GM03348 (cell line): ENCODE measurements at regions not wholly inside any gene's neighbourhood (a gene's known extent, or its start where the extent isn't known, plus 50 kb on each side); places are given as distances from the start of the nearest gene placed in this dataset.
"Not testable (repeated sequence)": the region's sequence is repeated elsewhere in the genome, so short reads cannot be mapped to it uniquely, and the experiment has no call there.

Experiments
- DNase-seq: peaks from one replicate; pipeline ENCODE4 v3.0.0; 2012; ENCODE audit warnings: low spot score

DNA sequence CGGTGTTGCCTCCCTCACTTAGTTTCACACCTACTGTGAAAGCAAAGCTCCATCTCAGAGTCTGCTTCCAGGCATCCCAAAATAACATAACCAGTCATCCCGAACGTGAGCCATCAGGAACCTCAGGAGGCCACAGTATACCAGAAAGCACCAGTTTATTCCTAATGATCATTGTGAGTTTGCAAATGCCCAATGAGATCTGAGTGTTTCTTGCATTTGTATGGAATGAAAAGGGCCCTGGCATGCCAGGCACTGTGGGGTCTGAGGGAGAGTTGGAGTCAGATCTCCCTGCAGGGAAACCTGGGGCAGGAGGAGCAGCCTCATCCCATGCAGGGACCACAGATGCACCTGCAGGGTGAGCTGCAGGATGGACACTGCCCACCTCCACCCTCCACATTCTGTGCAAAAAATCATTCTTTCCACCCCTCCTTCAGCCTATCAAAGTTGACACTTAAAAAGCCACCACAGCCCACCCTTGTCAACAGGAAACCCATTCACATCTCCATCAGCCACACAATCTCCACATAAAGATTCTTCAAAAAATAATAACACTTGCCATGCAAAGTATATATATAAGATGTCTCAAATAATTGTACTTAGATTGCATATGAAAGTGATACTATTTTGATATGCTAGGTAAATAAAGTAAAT lies 112.3 kb downstream of the GGTLC2 start:
- not testable (repeated sequence) for DNase-seq

DNA sequence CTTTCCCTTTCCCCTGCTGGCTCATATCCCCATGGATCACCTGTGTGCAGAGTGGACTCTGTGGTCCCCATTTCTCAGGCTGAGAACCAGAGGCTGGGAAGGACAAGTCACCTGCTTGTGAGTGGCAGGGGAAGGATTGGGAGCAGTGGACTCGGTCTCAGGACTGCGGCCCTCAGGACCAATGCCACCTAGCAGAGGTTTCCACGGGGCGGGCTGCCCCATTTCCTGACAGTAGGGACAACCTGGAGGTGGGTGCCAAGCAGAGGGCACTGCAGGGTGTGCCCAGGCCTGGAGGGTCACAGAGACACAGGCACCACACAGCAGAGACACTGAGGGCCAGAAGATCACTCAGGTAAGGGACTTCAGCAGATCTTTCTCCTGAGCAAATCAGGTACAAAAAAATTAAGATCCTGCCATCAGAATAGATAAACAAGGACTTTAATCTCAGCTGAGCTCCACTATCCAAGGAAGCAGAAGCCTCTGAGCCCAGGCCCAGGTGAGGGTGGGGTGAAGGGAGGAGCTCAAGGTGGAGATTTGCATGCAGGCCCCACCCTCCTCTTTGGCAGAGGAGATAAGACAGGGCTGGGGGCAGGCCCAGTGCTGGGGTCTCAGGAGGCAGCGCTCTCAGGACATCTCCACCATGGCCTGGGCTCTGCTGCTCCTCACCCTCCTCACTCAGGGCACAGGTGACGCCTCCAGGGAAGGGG lies 113.8 kb downstream of the GGTLC2 start:
- DNase-seq: not testable (repeated sequence)

DNA sequence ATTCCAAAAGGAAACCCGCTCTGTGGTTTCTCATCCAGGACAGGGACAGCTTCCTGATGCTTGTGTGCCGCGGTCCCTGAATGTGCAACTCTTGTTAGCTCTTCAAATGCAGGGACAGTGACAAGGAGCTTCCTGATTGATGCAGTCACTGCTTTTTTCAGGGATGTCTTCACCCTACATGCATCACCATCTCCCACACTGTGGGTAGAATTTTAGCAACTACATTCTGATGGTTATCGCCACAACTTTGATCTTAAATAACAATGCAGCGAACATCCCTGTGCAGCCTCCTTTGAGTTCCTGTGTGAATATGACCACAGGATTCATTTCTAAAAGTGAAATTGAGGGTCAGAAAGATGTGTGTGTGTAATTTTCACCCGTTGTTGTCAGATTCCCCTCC lies 115.0 kb downstream of the GGTLC2 start:
- no peak for DNase-seq

DNA sequence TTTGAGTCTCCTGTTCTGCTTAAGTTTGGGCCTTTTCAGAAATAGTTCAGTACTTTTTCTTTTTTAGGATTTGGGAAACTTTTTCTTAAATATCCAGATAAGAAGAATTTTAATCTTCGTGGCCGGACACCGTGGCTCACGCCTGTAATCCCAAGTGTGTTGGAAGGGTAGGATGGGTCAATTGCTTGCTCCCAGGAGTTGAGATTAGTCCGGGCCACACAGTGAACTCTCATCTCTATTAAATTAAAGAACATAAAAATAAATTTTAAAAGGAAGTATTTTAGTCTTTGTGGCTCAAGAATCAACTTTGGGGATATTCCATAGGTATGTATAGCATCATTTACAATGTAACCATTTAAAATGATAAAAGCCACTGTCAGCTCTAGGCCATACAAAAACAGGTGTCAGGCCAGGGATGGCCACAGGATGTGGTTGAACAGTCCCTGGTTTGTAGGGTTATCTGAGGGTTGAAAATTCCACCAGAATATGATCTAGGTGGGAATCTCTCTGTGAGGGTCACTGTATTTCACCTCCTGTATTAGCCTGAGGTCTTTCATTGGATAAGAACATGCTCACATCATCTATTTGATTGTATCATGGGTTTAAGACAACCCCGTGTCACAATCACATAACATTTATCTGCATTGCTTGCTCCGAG lies 115.6 kb downstream of the GGTLC2 start:
- DNase-seq: no peak

DNA sequence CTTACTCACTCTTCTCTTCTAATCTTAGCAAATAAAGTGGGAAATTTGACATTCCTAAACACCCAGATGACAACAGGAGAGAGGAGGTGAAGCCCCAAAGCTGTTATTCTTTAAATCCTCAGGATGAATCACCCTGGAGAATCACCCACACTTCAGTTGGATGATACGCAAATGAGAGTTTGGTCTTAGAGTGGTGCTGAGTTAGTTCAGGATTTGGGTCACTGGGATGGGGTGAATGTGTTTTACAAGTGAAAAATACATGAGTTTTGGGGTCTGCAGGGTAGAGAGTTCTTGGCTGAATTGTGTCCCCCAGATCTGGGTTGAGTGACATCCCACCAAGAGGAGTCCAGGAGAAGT lies 117.2 kb downstream of the GGTLC2 start:
- no peak for DNase-seq

DNA sequence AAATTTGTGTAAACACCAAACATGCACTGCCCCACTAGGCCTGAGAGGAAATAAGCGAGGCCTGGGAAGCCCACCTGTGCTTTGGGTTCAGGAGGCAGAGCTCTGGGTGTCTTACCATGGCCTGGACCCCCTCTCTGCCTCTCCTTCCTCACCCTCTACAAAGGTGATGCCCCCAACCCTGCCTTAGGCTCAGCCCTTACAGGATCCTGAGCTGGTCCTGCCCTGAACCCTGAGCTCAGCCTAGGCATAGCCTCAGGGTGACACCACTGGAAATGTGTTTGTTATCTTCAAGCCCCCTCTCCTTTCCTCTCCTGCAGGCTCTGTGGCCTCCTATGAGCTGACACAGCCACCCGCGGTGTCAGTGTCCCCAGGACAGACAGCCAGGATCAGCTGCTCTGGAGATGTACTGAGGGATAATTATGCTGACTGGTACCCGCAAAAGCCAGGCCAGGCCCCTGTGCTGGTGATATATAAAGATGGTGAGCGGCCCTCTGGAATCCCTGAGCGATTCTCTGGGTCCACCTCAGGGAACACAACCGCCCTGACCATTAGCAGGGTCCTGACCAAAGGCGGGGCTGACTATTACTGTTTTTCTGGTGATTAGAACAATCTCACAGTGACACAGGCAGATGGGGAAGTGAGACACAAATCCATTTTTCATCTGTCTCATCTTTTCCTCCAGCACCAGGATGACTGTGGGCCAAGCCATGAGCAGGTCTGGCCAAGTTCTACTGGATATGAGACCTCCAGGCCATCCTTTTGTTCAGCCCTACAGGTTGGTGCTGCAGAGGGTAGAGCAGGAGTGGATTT lies 117.8 kb downstream of the GGTLC2 start:
- DNase-seq: no peak

DNA sequence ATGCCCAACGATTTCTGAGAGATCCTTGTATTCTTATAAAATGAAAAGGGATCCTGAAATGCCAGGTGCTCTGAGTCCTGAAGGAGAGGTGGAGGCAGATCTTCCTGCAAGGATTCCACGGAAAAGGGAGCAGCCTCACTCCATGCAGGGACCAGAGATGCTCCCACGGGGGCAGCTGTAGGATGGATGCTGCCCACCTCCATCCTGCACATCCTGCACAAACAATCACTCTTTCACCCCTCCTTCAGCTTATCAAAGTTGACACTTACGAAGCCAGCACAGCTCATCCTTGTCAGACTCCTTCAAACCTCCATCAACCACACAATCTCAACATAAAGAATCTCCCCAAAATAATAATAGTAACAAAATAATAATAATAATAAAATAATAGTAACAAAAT lies 119.1 kb downstream of the GGTLC2 start:
- no peak for DNase-seq

DNA sequence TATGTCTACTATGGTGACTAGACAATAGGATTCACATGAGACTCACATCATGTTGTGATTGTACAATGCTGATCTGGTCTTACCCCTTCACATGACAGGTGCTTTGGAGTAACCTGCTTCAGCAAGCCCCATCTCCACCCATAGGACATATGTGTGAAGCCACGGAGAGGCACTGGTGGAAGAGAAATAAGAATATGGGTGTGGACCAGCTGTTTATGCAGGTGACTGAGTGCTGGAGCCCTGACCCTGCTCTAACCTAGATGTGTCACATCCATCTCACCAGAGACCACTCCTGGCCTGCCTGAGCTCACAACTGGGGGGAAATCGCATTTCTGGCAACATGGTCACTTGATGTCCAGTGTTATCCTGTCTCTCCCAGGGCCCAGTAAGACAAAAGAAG lies 119.7 kb downstream of the GGTLC2 start:
- DNase-seq: no peak

DNA sequence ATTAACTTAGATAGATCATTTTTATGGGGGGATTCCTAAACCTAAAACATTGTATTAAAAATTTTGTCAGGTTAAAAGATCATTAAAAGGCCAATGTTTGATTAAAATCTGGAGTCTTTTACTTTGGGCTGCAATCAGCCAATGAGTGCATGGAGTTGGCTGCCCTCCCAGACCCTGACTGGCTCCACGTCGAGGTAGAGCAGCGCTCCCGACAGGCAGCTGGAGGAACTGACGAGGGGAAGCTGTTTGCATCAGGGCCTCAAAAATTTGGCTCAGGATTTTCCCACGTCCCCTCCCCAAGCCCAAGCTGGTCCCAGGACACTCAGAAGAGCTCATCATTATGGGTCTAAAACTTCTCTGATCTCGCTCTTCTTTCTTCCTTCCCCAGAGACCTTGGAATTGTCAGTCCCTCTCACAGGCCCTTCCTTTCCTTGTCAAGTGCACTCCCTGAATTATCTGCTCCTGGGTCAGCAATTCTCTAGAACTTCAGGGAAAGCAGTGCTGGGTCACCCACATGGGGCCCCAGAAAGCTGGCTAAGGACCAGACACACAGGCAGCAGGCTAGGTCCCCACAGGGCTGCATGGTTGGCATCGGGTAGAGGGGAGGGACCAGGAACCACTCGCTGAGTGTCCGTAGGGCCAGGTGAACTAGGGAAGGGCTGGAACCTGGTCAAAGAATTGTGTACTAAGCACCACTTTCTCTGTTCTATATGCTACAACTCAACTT lies 119.6 kb upstream of the IGLL5 start:
- no peak for DNase-seq

DNA sequence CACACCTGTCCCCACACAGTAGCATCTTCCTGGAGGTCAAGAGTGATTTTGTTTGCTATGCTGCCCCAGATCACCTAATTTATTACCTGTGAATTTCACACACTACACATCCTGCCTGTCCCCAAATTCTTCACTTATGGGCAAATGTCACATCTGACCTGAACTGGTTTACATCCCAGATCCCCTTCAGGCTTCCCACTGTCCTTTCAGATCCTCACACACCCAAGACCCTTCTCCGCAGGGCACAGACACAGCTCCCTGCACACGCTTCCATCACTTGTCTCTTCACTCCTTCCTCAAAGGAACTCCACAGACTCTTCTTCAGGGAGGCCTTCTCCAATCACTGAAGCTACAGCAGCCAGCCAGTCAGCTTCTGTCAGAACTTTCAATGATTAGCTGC lies 118.7 kb upstream of the IGLL5 start:
- DNase-seq: no peak

DNA sequence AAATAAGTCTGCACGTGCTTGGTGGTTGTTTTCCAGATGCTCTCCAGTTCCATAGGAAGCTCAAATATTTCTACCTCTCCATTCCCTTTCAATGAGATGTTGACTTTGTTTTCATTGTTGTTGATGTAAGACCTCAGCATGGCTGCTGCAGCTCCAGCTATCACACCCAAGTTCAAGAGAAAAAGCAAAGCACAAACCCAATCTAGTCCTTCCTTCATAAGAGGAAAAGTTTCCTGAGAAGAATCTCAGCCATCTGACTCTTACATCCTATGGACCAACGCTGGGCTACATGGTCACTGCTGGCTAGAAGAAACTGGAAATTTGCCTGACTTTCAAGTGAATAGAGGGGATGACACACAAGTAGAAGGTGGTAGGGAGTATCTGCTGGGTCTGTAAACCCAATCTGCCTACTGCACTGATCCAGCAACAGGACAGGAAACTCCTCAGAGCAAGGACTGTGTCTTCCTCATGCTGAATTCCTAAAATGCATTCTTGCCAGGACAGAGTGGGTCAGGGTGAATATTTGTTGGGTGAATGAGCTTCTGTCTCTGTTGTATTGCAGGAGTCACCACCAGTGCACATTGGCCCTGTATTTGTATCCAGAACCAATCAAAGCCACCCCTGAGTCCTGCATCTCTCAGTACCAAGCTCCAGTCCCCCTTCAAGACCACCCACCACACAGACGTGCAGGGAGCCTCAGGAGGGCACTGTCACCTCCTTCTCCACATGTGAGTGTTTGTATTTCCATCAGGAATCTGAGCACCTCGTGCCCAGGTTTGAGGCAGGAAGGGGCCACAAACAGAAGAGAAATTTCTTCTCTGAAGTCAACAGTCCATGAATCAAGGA lies 118.0 kb upstream of the IGLL5 start:
- no peak for DNase-seq

DNA sequence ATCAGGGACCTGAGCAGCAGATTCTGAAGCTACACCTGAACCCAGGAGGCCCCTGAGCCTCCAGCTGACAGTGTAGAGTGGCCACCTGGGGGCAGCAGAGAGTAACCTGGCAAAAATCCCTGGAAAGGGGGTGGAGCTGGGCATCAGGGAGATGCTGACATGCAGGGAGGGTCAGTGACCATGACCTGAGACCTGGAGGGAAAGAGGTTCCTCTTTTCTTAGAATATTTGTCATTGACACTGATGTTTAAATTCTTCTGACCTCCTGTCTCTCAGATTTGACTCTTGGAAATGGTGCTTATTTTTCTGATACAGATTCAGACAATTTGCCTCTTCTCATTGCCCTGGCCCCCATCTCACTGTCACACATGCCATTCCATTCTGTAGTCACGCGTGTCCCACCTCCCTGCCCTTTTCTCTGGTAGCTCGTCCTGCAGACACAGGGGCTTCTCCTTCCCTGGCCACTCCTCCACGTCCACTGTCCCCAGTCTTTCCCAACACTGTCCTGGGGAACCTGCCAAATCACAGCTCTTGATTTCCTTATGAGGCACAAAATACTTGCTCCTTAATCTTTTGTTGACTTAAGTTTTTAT lies 117.2 kb upstream of the IGLL5 start:
- DNase-seq: peak; percentile 61

DNA sequence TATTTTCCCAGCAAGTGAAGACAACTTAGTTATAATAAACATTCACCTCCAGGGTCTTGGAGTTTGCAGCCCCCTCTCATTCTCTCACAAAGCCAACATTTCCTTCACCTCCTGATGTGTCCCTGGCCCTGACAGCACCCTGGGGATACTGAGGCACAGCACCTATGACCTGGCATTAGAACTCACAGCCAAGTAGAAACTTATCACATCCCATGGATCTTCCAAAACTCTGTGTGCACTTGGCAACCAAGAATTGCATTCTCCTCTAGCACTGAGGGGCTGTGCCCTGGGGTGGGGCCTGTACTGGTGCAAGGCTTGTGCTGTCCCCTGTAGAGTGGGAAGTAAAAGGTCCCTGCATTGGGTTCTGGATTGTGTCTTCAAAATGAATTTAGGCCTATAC lies 116.7 kb upstream of the IGLL5 start:
- no peak for DNase-seq

DNA sequence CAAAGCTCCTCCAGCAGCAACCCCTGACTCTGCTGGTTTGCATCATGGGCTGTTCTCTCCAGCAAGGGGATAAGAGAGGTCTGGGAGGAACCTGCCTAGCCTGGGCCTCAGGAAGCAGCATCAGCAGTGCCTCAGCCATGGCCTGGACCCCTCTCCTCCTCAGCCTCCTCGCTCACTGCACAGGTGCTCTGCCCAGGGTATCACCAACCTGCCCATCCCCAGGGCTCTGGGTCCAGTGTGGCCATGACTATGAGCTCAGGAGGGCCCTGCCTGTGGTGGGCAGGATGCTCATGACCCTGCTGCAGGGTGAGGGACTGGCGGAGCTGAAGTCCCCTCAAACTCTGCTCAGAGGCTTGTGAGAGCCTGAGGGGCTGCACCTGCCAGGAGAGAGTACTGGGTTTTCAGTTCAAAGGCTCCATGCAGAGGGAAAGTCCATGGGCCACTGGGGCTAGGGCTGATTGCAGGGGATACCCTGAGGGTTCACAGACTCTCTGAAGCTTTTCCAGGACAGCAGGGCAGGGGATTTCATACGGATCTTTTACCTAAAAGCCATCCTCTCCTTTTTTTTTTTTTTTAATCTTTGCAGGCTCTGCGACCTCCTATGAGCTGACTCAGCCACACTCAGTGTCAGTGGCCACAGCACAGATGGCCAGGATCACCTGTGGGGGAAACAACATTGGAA lies 115.8 kb upstream of the IGLL5 start:
- no peak for DNase-seq

DNA sequence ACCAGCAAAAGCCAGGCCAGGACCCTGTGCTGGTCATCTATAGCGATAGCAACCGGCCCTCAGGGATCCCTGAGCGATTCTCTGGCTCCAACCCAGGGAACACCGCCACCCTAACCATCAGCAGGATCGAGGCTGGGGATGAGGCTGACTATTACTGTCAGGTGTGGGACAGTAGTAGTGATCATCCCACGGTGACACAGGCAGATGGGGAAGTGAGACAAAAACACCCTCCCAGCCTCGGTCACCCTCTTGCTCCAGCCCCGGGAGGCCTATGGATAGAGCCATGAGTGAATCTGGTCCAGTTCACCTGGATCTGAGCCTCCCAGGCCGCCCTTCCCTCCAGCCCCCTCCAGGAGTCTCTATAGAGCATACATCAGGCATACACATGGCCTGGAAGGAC lies 115.2 kb upstream of the IGLL5 start:
- no peak for DNase-seq

DNA sequence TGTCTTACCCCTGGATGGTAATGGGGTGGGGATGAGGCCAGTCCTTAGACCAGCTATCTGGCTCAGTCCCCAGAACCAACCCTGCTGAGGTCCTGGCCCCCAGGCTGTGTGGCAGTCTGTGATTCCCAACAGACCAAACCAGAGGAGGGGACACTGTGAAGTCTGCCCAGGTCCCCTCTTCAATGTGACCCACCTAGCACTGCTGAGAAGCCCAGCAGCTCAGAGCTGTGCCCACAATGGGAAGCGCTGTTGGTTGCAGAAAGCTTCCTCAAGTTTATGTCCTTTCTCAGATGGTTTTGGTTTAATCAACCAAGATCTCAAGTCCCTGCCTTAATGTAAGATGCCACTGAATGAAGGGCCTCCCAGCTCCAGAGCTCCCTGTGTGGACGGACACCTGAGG lies 114.7 kb upstream of the IGLL5 start:
- DNase-seq: no peak

DNA sequence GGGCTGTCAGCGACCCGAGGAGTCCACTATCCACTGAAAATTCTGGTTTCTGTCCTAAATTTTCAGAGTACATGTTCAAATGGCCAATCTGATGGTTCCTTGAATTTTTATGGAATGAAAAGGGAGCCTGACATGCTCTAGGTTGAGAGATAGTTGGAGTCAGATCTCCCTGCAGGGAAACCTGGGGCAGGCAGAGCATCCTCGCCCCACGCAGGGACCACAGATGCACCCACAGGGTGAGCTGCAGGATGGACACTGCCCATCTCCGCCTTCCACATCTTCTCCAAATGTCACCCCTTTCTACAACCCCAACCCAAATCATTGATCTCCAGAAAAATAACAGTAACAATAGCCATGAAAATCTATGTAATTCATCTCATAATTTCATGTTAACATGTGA lies 114.2 kb upstream of the IGLL5 start:
- no peak for DNase-seq

DNA sequence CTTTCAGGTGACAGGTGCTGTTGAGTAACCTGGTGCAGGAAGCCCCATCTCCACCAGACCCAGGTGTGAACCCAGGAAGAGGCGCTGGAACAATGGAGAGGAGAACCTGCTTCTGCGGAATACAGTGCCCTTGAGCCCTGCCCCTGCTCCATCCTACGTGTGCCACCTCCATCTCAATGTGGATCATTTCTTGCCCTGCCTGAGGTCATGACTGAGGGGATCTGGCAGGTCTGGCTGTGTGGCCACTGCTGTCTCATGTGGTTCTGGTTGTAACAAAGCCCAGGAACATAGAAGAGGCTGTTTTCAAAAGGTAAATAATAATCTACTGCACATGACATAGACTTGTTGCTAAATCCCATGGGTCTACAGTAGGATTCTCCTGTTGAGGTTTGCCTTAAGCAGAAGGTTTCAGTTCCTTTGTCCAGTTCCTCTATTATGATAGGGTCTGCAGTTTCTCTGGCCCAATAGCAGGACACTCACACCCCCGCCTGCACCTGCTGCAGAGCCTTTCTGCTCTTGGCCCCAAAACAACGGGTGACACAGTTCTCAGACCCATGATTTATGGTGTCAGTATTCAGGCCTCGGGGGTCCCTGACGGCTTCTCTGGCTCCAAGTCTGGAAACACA lies 113.5 kb upstream of the IGLL5 start:
- no peak for DNase-seq

DNA sequence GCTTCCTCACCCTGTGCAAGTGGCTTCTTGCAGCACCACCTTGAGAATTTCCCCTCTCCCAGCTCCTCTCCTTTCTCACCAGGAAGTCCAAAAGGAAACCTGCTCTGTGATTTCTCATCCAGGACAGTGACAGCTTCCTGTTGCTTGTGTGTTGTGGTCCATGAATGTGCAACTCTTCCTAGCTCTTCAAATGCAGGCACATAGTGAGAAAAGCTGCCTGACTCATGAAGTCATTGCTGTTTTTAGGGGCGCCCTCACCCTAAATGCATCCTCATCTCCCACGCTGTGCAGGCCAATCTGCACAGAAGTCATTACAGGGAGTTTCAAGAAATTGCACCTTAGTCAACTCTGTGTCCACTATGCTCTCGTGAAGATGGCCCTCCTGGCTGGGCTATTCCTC lies 112.9 kb upstream of the IGLL5 start:
- DNase-seq: not testable (repeated sequence)

DNA sequence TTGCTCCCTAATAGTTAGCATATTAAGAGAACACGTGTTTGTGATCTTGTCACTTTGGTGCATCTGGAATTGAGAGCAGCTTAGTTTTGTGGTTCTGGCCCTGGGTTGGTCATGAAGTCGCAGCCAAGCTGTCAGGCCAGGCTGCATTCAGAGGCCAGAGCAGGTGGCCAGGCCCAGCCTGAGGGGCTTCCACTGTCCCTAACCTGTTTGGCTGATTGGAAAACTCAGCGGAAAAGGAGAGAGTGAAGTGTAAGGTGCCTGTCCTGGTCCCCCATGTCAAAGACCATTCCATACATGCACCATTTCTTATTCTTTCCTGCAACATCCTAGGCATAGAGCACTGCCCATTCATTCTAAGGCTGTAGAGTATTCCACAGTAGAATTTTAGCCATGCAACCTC lies 111.5 kb upstream of the IGLL5 start:
- no peak for DNase-seq
